RWPE1 (cell line): ENCODE measurements at regions not wholly inside any gene's neighbourhood (a gene's known extent, or its start where the extent isn't known, plus 50 kb on each side); places are given as distances from the start of the nearest gene placed in this dataset.

Source experiments
- CTCF ChIA-PET: fragments of 350-600 bp; sonication (Branson Sonifier 250); formaldehyde crosslinking; extraction: SDS; loops from one replicate; lab custom pipeline; 2021; lab: Yijun Ruan, JAX
- POLR2A ChIA-PET: fragments of 400-600 bp; formaldehyde crosslinking; extraction: SDS; loops from one replicate; lab custom pipeline; 2020; ENCODE audit warnings: antibody characterized with exemption; ENCODE audit not compliant: low non-redundant PET; lab: Yijun Ruan, JAX
- DNase-seq: peaks from one replicate; pipeline ENCODE4 v3.0.0; 2012; ENCODE audit warnings: low spot score
- H3K27ac ChIP-seq: fragments of 450-650 bp; 2 replicates; pipeline ENCODE4 v1.5.1; 2017
- CTCF ChIP-seq: fragments of 450-650 bp; conservative IDR thresholded peaks from 2 replicates; pipeline ENCODE4 v1.5.1; 2017; ENCODE audit warnings: low read depth, mild to moderate bottlenecking

GRCh38 chr5:164578911-164579310 lies 1073.5 kb downstream of the MAT2B start:
- TF ChIP-seq CTCF: no peak
- no peak for DNase-seq
- CTCF ChIA-PET: no interaction called here
- POLR2A ChIA-PET: no interaction called here
- H3K27ac ChIP-seq: no peak overlapping the region

- ChIA-PET POLR2A (no interaction called here), CTCF (no interaction called here)
- DNase-seq: no peak
- TF ChIP-seq CTCF: no peak
- H3K27ac ChIP-seq: no peak overlapping the region
These were observed 1074.7 kb downstream of the MAT2B start for GRCh38 chr5:164580155-164580554.

- DNase-seq: no peak
- H3K27ac ChIP-seq: no peak overlapping the region
- no peak for TF ChIP-seq CTCF
- ChIA-PET POLR2A (no interaction called here), CTCF (interaction anchor here (0.7 kb wide), 1 partner anchor 67 kb away, joined by 3 read pairs; no protein-coding TSS in a partner anchor)
These were observed 1076.5 kb downstream of the MAT2B start for GRCh38 chr5:164581889-164582288.

GRCh38 chr5:164593982-164594381 lies 1088.6 kb downstream of the MAT2B start:
- no peak overlapping the region for H3K27ac ChIP-seq
- TF ChIP-seq CTCF: no peak
- DNase-seq: no peak
- CTCF ChIA-PET: no interaction called here
- POLR2A ChIA-PET: no interaction called here

GRCh38 chr5:164597293-164597900 lies 1092.0 kb downstream of the MAT2B start:
- TF ChIP-seq CTCF: peak; percentile 48
- ChIA-PET CTCF (interaction anchor here (0.6 to 0.7 kb wide), 2 partner anchors 26 to 43 kb away, joined by 3 read pairs; no protein-coding TSS in a partner anchor), POLR2A (no interaction called here)
- no peak overlapping the region for H3K27ac ChIP-seq
- peak; percentile 13 for DNase-seq

- ChIA-PET CTCF (interaction anchor here (0.8 to 0.9 kb wide), 2 partner anchors 258 to 667 kb away, joined by 3 to 4 read pairs; no protein-coding TSS in a partner anchor), POLR2A (no interaction called here)
- no peak overlapping the region for H3K27ac ChIP-seq
- TF ChIP-seq CTCF: no peak
- DNase-seq: peak; percentile 24
These were observed 1094.9 kb downstream of the MAT2B start for GRCh38 chr5:164600274-164600673.
